Sciatic nerve (tissue), 2 donors: ENCODE measurements at regions not wholly inside any gene's neighbourhood (a gene's known extent, or its start where the extent isn't known, plus 50 kb on each side); places are given as distances from the start of the nearest gene placed in this dataset.

ENCODE experiments used
- ATAC-seq: fragments of 200-7000 bp; cut with Tn5 transposase; one replicate; pipeline ENCODE4 v1.9.1; 2020; ENCODE audit warnings: mild to moderate bottlenecking, moderate library complexity
- DNase-seq: peaks from one replicate; pipeline ENCODE4 v3.0.0-alpha.2; 2020; ENCODE audit warnings: low spot score
- intact Hi-C: fragments of 100-400 bp; cut with DNase I; formaldehyde crosslinking; loops from one replicate; pipeline ENCODE4 v1.14.2; 2022
- donor health status: DM: no; HTN: no; CAD: no.
- donor health status: DM: no; HTN: no; CAD: no.

DNA sequence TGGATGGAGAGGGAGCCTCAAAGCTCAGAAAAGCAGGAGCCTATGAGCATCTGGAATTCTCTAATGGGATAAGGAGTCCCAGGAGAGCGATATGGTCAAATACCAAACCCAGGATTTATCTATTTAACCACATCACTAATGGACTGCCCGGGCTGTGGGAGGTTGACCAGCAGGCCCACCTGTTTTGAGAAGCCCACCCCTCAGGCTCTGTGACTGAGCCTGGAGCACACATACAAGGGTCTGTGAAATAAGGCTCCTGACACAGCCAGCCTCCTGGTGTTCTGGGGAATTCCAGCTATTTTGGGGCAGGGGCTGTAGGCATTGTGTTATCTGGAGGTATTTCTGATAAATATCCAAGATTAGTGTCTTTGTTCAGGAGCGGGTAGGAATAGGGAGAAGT lies 132.0 kb upstream of the C1orf21 start:
- ATAC-seq (no peak), DNase-seq (no peak)
- intact Hi-C loops, result no loop called here

DNA sequence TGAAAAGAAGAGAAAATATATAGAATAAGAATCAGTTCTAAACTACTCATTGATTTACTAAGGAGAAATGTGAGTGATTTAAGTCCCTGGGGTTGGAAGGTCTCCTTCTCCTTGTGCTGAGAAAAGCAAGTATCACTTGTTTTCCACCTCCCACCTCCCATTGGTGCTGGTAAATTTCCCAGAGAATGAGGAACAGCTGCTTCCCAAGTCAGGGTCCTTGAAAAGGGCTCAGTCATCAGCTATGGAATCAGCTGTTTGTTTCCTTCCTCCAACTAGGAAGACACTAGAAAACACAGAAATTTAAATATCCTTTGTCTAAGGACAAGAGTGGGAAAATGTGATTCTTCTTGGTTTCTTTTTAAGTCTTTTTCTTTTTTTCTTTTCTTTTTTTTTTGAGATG lies 131.3 kb upstream of the C1orf21 start:
- intact Hi-C loops, result no loop called here
- DNase-seq (no peak), ATAC-seq (no peak)

DNA sequence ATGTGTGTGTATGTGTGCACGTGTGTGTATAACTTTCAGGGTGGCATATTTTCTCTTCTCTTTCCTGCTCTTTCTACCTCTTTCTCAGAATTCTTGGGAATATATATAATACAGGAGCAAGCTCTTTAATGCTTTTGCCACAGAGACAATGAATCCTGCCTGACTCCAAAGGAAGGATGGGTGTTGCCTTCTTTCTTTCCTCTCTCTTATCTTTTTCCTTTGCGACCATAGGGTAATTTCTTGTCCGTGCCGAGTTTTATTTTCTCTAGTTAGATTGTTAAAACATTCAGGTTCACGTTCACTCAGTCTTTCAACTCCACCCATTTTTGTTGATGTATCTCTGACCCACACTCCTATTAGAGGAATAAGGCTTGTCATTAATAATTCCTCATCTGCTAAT lies 129.0 kb upstream of the C1orf21 start:
- intact Hi-C loops, result no loop called here
- no peak for ATAC-seq
- no peak for DNase-seq

DNA sequence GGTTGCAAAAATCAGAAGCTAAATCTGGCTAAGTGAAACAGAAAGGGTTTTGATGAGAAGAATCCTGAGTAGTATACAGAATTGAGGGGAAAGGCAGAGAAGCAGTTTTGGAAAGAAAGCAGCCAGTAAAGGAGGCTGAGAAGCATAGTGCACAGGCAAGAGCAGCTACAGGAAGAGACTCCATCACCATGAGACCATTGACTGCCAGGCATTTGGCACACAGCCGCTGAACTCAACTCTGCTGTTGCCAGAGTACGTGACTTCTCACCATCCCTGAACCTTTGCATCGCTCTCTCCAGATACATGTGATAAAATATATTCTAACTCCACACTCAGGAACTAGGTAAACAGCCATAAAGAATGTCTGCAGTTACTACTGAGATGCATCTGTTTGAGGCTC lies 128.3 kb upstream of the C1orf21 start:
- intact Hi-C loops, result no loop called here
- ATAC-seq (no peak), DNase-seq (no peak)

DNA sequence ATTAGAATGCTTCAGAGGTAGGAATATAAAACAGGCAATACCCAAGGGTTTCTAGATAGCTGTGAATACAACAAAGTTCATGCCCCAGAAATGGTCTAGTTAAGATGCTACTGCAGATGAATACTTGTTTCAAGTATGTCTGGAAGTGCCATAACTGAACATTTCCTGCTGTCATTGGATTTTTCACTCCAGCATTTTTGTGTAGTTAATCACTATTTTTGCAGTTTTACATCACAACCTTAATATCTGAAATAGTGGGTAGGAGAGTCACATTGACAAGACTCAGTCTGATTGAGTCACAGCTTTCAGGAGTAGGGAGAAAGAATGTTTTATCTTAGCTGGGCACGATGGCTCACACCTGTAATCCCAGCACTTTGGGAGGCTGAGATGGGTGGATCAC lies 126.4 kb upstream of the C1orf21 start:
- intact Hi-C loops, result no loop called here
- ATAC-seq (no peak), DNase-seq (no peak)

DNA sequence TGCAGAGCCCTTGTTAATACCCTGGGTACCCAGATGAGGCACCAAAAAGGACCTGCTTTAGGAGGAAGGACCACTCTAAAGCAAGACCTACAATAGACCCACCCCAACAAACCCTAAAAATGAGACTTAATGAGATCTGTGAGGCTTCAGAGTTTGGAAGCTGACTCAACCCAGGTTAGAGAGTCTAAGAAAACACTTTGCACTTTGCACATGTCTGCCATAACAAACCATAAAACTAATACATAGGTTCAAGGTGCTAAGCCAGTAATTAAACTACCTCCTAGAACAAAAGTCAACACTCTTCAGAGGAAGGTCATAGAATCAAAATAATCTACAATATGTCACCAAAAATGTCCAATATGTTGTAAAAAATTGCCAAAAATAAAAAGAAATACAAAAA lies 124.7 kb upstream of the C1orf21 start:
- intact Hi-C loops, result no loop called here
- DNase-seq (no peak), ATAC-seq (no peak)

DNA sequence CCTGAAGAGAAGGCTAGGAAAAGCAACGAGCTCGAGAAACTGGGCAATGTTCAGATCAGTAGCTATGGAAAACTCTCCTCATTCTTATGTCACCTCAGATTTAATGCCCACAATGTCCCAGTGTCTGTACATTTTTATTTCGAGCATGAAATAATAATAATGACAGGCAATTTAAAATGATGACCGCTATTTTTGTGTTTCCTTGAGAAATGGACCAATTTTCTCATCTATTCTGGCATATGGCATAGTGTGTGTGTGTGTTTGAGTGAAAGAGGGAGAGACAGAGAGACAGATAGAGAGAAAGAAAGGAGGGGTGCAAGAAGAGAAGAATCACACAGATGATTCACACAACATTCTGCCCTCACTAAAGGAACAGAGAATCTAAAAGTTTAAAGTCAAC lies 119.1 kb upstream of the C1orf21 start:
- no peak for ATAC-seq
- no peak for DNase-seq
- intact Hi-C loops, result no loop called here

- ATAC-seq (no peak), DNase-seq (no peak)
- intact Hi-C loops, result no loop called here
Observed at GRCh38 chr1:184270556-184270955, 116.3 kb upstream of the C1orf21 start.

DNA sequence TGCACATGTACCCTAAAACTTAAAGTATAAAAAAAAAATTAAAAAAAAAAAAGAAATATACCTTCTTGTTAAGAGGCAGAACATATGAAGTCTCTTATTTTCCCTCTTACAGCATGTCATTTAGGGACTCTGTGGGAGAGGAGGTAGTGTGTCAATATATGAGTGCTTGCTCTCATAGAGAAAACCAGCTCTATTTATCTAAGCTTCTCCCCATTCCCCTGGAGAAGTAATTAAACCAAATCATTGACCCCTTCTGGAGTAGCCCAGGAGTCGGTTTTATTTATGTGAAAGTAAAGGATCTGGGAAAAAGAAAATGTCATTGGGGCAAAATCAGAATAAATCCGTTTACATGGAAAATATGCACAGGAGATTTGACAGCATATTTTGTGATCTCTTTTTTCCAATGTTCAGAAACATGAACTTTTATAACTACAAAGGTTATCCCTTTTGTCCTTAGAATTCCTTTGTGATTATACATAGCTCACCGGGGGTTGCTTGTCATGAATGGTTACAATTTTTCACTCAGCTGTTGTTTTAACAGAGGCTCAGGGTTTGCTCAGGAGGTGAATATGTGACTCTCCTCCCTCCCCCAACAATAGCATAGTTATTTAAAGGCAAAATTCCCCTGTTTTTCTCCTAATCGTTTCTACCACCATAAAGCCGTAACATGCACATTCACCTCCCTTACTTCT lies 114.5 kb upstream of the C1orf21 start:
- ATAC-seq, result no peak
- no peak for DNase-seq
- intact Hi-C loops, result no loop called here

DNA sequence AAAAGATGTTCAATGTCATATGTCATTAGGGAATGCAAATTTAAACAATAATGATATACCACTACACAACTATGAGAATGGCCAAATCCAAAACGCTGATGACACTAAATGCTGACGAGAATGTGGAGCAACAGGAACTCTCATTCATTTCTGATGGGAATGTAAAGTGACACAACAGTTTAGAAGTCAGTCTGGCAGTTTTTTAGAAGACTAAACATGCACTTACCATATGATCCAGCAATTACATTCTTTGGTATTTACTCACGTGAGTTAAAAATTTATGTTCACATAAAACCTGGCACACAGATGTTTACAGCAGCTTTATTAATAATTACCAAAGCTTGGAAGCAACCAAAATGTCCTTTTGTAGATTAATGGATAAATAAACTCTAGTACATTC lies 110.4 kb upstream of the C1orf21 start:
- intact Hi-C loops, result no loop called here
- DNase-seq, result no peak
- no peak for ATAC-seq

DNA sequence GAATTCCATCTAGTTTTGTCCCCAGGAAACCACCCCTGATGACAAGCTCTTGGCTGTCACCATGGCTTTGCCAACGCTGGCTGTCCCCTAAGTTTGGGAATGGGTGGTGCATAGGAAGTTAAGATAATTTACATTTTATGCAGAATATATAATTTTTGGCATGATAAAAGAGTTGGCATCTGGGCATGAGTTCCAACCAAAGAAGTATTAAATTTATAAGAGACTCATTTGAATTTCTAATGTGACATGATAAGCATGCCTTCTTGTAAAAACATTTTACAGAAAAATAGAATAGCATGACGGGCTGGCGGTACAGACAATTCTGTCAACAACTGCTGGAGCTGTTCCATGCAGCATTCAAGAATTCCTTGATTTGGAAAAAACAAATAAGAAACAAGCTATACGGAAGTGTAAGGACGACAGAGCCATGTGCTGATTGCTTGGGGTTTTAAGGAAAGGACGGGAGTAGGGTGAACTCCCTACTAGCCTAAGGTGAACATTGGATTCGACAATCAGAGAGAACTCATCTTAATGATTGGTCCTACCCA lies 106.8 kb upstream of the C1orf21 start:
- no peak for ATAC-seq
- DNase-seq, result no peak
- intact Hi-C loops, result loop anchor here (5.0 kb wide), 1 partner anchor 1598 kb away; the partner anchor contains the start of gene RGS8

GRCh38 chr1:184283999-184284398 lies 102.8 kb upstream of the C1orf21 start:
- intact Hi-C loops, result loop anchor here (5.0 kb wide), 1 partner anchor 1602 kb away; the partner anchor contains the start of gene RGS8
- no peak for ATAC-seq
- no peak for DNase-seq

- no peak for DNase-seq
- intact Hi-C loops, result loop anchor here (5.0 kb wide), 1 partner anchor 1603 kb away; the partner anchor contains the start of gene RGS8
- ATAC-seq, result no peak
Observed at GRCh38 chr1:184284900-184285299, 101.9 kb upstream of the C1orf21 start.

DNA sequence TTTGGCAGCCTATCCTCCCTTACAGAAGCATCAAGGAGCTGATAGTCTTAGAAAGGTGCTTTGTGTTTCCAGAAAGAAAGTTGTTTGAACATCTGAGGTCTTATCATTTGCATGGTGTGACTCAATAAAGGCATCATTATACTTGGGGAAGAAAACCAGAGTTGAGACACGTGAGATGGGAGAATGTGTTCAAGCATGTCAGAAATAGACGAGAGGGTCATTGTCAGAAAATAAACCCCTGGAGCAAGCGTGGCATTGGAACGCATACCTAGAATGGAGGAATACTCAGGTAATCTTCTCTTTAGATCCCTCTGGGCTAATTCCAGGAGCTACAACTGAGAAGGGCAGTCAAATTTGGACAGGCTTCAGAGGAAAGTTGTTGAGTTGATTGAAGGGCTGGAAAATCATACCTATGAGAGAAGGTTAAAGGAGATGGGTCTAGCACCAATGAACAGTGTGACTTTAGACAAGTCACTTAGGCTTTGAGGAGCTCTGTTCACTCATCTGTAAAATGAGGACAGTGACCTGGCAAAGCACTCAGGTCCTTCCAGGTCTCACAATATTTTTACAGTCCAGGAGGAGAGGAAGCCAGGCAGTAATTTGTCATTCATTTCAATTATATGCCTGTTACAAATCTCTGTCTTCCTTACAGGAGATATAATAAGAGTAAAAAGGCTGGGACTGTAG lies 101.3 kb upstream of the C1orf21 start:
- DNase-seq (no peak), ATAC-seq (no peak)
- intact Hi-C loops, result no loop called here

GRCh38 chr1:184287001-184287400 lies 99.8 kb upstream of the C1orf21 start:
- no peak for ATAC-seq
- intact Hi-C loops, result no loop called here
- DNase-seq, result no peak

DNA sequence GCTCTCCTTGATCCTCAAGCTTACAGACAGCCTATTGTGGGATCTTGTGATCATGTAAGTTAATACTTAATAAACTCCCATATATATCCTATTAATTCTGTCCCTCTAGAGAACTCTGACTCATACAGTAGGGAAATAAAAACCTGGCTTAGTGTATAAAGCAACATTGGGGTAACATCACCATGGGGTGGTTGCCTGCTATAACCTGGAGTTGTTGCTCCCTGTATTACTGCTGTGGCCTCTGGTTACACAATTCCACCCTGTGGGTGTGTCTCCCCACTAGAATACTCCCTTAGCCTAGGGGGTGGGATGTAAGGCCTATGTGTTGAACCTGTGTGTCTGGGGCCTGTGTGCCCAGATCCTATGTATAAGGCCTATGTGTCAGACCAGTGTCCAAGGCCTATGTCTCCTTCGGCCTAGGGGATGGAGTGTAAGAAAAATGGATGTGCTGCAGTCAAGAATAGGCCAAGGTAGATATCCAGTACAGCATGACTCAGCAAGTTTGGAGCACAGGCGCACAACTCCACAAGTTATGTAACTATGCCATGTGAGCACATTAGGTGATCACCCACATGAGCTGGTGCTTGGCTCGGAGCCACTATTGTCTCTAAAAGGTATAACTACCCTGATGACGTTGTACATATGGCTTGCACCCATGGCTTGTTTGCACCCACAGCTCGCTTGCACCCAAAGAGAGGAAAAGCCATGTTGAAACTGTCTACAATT lies 96.8 kb upstream of the C1orf21 start:
- DNase-seq, result no peak
- ATAC-seq, result no peak
- intact Hi-C loops, result no loop called here

- ATAC-seq (no peak), DNase-seq (no peak)
- intact Hi-C loops, result no loop called here
Observed at GRCh38 chr1:184291701-184292100, 95.1 kb upstream of the C1orf21 start.

GRCh38 chr1:184292101-184292500 lies 94.7 kb upstream of the C1orf21 start:
- no peak for DNase-seq
- intact Hi-C loops, result no loop called here
- ATAC-seq, result no peak

GRCh38 chr1:184294101-184294500 lies 92.7 kb upstream of the C1orf21 start:
- intact Hi-C loops, result no loop called here
- no peak for ATAC-seq
- DNase-seq, result no peak
